RWPE2 (cell line): ENCODE measurements at regions not wholly inside any gene's neighbourhood (a gene's known extent, or its start where the extent isn't known, plus 50 kb on each side); places are given as distances from the start of the nearest gene placed in this dataset.
"Not testable (repeated sequence)": the region's sequence is repeated elsewhere in the genome, so short reads cannot be mapped to it uniquely, and the experiment has no call there.

Experiments used
- ATAC-seq: fragments of 200-7000 bp; cut with Tn5 transposase; 3 replicates; pipeline ENCODE4 v1.9.1; 2021; ENCODE audit warnings: low read depth
- DNase-seq: peaks from one replicate; pipeline ENCODE4 v3.0.0-alpha.2; 2020; ENCODE audit warnings: low spot score
- H3K27ac ChIP-seq: fragments of 450-650 bp; 2 replicates; pipeline ENCODE4 v1.5.1; 2017; ENCODE audit warnings: mild to moderate bottlenecking; ENCODE audit not compliant: poor library complexity, severe bottlenecking
- H3K27me3 ChIP-seq: fragments of 250-450 bp; sonication (Bioruptor Pico); 2 replicates; pipeline ENCODE4 v1.5.1; 2021; ENCODE audit warnings: mild to moderate bottlenecking, moderate library complexity; ENCODE audit not compliant: insufficient read depth, poor library complexity, severe bottlenecking
- H3K36me3 ChIP-seq: fragments of 250-450 bp; sonication (Bioruptor Pico); 2 replicates; pipeline ENCODE4 v1.5.1; 2020; ENCODE audit warnings: low read depth, mild to moderate bottlenecking, moderate library complexity
- H3K4me1 ChIP-seq: fragments of 250-450 bp; sonication (Bioruptor Pico); 2 replicates; pipeline ENCODE4 v1.5.1; 2021; ENCODE audit warnings: mild to moderate bottlenecking, moderate library complexity; ENCODE audit not compliant: insufficient read depth, poor library complexity, severe bottlenecking
- H3K4me3 ChIP-seq: fragments of 250-450 bp; sonication (Bioruptor Pico); 2 replicates; pipeline ENCODE4 v1.5.1; 2021; ENCODE audit warnings: mild to moderate bottlenecking, moderate library complexity; ENCODE audit not compliant: severe bottlenecking
- H3K9me3 ChIP-seq: fragments of 250-450 bp; sonication (Bioruptor Pico); 2 replicates; pipeline ENCODE4 v1.5.1; 2021; ENCODE audit warnings: mild to moderate bottlenecking, moderate library complexity; ENCODE audit not compliant: severe bottlenecking
- CTCF ChIP-seq: fragments of 450-650 bp; IDR thresholded peaks from one replicate; pipeline ENCODE4 v1.5.1; 2017; ENCODE audit warnings: mild to moderate bottlenecking, moderate library complexity; ENCODE audit not compliant: poor library complexity, severe bottlenecking

DNA sequence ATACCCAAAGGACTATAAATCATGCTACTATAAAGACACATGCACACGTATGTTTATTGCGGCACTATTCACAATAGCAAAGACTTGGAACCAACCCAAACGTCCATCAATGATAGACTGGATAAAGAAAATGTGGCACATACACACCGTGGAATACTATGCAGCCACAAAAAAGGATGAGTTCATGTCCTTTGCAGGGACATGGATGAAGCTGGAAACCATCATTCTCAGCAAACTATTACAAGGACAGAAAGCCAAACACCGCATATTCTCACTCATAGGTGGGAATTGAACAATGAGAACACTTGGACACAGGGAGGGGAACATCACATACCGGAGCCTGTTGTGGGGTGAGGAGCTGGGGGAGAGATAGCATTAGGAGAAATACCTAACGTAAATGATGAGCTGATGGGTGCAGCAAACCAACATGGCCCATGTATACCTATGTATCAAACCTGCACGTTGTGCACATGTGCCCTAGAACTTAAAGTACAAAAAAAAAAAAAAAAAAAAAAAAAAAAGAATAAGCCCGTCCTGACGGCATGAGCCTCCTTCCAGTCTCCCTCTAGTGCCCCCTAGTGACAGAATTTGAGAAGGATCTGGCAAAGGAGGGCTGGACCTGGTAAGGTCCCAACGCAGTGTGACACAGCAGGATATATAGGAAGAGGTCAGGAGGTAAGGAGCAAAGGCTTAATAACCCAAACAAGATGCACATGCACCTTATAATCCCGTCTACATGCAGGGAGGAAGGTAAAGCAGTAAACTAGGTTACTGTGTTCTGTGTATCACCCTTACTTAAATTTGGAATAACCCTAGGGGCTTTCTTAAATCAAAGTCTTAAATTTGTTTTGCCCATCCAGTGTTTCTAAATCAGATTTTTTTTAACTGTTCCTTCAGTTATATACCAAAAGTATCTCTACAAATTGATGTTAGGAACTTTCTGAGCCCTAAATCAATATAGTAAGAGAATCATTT is 214.8 kb downstream of the UNC5CL start:
- H3K4me1 ChIP-seq, DNase-seq, H3K27ac ChIP-seq, H3K36me3 ChIP-seq, H3K4me3 ChIP-seq, ATAC-seq, H3K27me3 ChIP-seq, H3K9me3 ChIP-seq: not testable (repeated sequence)
- peak; percentile 31 for TF ChIP-seq CTCF

- Histone ChIP-seq H3K27ac (no peak overlapping the region), H3K36me3 (no peaks in the 10 kb centered on the region), H3K4me1 (no peaks in the 10 kb centered on the region), H3K27me3 (no peaks in the 10 kb centered on the region), H3K4me3 (no peak overlapping the region), H3K9me3 (no peaks in the 10 kb centered on the region)
- DNase-seq: no peak
- no peak for TF ChIP-seq CTCF
- ATAC-seq: peak; percentile 67; the same call in 2 of the 3 replicates
Measured at GRCh38 chr6:40822619-40823018, 216.4 kb downstream of the UNC5CL start.

DNA sequence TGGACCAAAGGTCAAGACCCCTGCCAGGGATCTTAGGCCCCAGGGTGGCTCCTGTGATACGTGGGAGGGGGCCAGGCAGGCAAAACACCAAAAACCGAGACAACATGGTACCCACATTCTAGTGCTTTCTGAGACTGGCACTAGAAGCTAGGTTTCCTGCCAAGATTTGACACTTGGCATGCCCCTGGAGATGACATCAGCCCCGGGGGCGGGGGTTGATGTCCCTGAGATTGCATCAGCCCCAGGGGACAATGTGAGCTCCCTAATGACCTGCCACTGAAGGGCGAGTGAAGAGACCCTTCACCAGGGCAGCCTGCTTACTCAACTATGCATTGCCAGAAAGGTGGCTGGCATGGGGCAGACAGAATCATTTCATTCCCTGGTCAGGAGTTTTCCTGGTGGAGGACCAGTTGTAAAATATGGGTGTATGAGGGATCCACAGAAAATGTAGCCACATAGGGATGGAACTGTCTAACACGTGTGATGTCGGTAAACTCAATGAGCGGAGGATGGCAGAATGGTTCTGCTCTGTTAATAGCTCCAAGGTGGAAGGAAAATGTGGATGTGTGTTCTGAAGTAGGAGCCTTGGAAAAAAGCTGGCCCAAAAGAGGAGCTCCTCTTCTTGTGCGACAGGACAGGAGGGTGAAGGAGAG is 219.7 kb downstream of the UNC5CL start:
- DNase-seq (no peak), ATAC-seq (no peak)
- Histone ChIP-seq H3K27me3 (no peaks in the 10 kb centered on the region), H3K36me3 (no peaks in the 10 kb centered on the region), H3K4me3 (no peak overlapping the region), H3K4me1 (no peaks in the 10 kb centered on the region), H3K9me3 (no peaks in the 10 kb centered on the region), H3K27ac (no peak overlapping the region)
- TF ChIP-seq CTCF: no peak

DNA sequence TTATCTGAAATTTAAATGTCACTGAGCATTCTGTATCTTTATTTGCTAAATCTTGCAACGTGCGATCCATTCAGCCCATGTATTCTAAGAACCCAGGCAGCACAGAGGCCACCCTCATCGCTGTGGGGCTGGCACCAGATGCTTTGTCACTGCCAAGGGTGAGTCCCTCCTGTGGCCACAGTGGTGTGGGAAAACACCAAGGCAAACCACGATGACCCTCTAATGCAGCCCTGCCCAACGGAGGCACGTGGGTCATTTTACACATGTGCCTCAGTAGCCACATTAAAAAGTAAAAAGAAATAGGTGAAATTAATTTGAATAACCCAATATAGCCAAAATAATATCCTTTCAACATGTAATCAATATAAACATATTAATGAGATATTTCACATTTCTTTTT is 221.7 kb downstream of the UNC5CL start:
- H3K9me3 ChIP-seq: no peaks in the 10 kb centered on the region
- TF ChIP-seq CTCF: no peak
- H3K4me3 ChIP-seq: no peak overlapping the region
- no peaks in the 10 kb centered on the region for H3K4me1 ChIP-seq
- no peak overlapping the region for H3K27ac ChIP-seq
- no peaks in the 10 kb centered on the region for H3K27me3 ChIP-seq
- DNase-seq (no peak), ATAC-seq (no peak)
- no peaks in the 10 kb centered on the region for H3K36me3 ChIP-seq
